Left ventricle myocardium inferior (tissue), 1 donor: ENCODE measurements at regions not wholly inside any gene's neighbourhood (a gene's known extent, or its start where the extent isn't known, plus 50 kb on each side); places are given as distances from the start of the nearest gene placed in this dataset.

ENCODE experiments used
- DNase-seq: peaks from one replicate; pipeline ENCODE4 v3.0.0-alpha.2; 2020
- H3K27ac ChIP-seq: fragments of 200-600 bp; replicated peaks from 2 replicates; pipeline ENCODE4 v1.8.0; 2021
- H3K27me3 ChIP-seq: fragments of 200-600 bp; 2 replicates; pipeline ENCODE4 v1.8.0; 2021; ENCODE audit warnings: low read depth
- H3K36me3 ChIP-seq: fragments of 200-600 bp; 2 replicates; pipeline ENCODE4 v1.8.0; 2021
- H3K4me1 ChIP-seq: fragments of 200-600 bp; 2 replicates; pipeline ENCODE4 v1.8.0; 2021
- H3K4me3 ChIP-seq: fragments of 200-600 bp; 2 replicates; pipeline ENCODE4 v1.8.0; 2021; ENCODE audit warnings: mild to moderate bottlenecking, moderate library complexity
- H3K9me3 ChIP-seq: fragments of 200-600 bp; replicated peaks from 2 replicates; pipeline ENCODE4 v1.8.0; 2021
- intact Hi-C: fragments of 100-400 bp; cut with micrococcal nuclease; formaldehyde crosslinking; loops from one replicate; pipeline ENCODE4 v1.11.0; 2022
- TF ChIP-seq, protein P1 (sequence below): fragments of 200-600 bp; IDR thresholded peaks from 2 replicates; pipeline ENCODE4 v1.8.0; 2021; ENCODE audit warnings: antibody characterized with exemption, mild to moderate bottlenecking, borderline replicate concordance
- donor health status: DM: no; HTN: yes; CAD: no; lungs with severe emphysema.

DNA sequence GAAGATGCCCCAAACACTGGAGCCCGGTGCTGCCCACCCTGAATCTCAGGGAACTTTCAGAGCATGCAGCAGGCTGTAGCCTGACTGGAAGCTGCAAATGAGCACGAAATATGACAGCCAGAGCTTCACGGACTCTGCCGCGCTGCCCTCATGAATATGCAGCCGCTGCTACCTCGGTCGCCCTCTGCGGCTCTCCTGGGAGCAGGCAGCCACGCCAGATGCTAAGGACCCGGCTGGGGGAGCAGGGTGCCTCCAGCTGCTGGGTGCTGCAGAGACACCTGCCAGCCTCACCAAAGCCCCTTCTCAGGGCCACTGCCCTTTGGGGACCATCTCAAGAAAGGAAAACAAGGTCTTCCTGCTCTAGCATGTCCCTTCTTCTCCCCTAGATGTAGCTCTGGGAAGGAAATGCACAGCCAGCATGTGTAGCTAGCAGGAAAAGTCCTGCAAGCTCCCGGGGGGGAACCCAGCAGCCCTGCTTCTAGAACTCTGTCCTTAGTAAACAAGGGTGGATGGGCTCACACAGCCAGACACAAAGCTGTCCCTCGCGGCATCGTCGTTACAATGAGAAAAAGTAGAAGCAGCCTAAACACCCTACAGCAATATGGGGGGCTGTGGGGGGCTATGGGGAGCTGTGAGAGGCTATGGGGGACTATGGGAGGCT is 56.8 kb upstream of the OLFM1 start:
- peaks cover 55% of the 10 kb centered on the region for H3K27me3 ChIP-seq
- no peak overlapping the region for H3K4me3 ChIP-seq
- peaks cover 4% of the 10 kb centered on the region for H3K9me3 ChIP-seq
- no peaks in the 10 kb centered on the region for H3K36me3 ChIP-seq
- H3K4me1 ChIP-seq: no peaks in the 10 kb centered on the region
- TF ChIP-seq, protein P1, sequence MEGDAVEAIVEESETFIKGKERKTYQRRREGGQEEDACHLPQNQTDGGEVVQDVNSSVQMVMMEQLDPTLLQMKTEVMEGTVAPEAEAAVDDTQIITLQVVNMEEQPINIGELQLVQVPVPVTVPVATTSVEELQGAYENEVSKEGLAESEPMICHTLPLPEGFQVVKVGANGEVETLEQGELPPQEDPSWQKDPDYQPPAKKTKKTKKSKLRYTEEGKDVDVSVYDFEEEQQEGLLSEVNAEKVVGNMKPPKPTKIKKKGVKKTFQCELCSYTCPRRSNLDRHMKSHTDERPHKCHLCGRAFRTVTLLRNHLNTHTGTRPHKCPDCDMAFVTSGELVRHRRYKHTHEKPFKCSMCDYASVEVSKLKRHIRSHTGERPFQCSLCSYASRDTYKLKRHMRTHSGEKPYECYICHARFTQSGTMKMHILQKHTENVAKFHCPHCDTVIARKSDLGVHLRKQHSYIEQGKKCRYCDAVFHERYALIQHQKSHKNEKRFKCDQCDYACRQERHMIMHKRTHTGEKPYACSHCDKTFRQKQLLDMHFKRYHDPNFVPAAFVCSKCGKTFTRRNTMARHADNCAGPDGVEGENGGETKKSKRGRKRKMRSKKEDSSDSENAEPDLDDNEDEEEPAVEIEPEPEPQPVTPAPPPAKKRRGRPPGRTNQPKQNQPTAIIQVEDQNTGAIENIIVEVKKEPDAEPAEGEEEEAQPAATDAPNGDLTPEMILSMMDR: no peak
- DNase-seq: no peak
- H3K27ac ChIP-seq: no peak overlapping the region
- intact Hi-C loops: no loop called here

DNA sequence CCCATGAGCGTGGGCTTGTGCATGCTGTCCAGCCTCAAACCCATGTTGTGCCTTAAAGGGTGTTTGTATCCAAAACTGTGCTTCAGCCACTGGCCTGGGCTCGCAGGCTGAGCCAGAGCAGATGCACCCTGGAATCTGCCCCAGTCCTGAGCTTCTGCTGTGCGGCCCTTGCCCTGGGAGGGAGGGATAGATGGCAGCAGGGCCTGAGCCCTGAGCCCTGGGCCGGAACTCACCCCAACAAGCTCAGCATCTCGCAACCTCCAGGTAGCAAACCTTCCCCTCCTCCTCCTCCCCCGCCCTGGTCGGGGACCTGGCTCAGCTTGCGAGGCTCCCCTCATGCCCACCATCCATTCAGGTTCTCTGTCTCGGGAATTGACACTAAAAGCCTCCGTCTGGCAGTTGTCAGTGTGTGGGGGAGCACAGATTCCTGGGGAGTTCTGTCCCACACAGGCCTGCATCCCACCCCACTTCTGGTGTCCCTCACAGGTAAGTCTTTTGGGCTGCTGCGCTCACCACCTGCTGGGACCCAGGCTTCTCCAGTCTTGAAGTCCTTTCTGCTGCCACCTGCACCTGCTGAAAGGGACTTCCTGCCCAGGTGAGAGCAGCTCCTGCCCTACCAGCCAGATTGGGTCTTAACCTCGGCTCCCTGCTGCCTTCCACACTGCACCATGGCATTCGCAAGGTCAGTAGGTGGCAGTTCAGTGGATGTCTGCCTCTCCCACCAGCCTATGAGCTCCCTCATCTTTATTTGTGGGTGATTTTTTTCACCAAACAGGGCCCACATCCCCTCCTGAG is 55.2 kb upstream of the OLFM1 start:
- H3K4me3 ChIP-seq: no peak overlapping the region
- intact Hi-C loops: no loop called here
- H3K27ac ChIP-seq: no peak overlapping the region
- H3K4me1 ChIP-seq: no peaks in the 10 kb centered on the region
- H3K9me3 ChIP-seq: no peaks in the 10 kb centered on the region
- peaks cover 65% of the 10 kb centered on the region for H3K27me3 ChIP-seq
- no peaks in the 10 kb centered on the region for H3K36me3 ChIP-seq
- DNase-seq: no peak
- TF ChIP-seq, protein P1: no peak

DNA sequence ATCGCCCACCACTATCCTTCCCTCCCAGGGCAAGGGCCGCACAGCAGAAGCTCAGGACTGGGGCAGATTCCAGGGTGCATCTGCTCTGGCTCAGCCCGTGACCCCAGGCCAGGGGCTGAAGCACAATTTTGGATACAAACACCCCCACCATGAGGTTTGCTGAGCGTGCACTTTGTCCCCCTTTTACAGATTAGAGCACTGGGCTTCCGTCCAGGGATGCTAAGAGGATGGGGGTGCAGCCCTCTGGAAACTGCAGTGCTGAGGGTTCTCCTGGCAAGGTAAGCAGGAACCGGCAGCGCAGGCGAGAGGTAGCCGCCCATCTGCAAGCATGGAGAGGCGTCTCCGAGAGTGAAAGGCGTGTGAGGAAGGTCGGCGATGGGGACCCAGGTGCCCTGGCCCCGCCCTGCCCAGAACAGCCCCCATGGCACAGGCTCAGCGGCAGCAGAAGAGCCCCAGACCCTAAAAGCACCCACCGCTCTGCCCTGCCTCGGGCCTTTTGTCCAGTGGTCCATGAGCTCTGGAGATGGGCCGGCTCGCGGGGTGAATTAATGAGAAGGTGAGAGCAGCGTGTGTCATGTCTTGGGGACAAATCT is 54.5 kb upstream of the OLFM1 start:
- no peak for DNase-seq
- Histone ChIP-seq H3K36me3 (no peaks in the 10 kb centered on the region), H3K27ac (no peak overlapping the region), H3K9me3 (no peaks in the 10 kb centered on the region), H3K27me3 (peaks cover 72% of the 10 kb centered on the region), H3K4me3 (no peak overlapping the region), H3K4me1 (no peaks in the 10 kb centered on the region)
- TF ChIP-seq, protein P1: no peak
- intact Hi-C loops: no loop called here

DNA sequence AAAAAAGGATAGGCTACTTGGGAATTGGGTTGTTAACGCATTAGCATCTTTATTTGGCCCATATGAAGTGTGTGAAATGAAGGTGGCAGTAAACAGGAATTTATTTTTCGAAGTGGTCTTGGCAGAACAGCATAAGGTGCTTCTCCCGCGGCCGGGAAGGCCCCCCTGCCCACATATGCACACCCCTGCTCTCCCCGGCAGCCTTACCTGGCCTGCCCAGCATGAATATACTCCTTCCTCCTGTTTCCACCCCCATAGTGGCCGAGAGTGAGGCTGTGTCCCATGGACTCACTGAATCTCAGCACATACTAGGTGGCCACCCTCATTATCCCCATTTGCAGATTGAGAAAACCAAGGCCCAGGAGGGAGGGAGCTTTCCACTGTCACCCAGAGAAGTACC is 54.0 kb upstream of the OLFM1 start:
- H3K27me3 ChIP-seq: peaks cover 78% of the 10 kb centered on the region

DNA sequence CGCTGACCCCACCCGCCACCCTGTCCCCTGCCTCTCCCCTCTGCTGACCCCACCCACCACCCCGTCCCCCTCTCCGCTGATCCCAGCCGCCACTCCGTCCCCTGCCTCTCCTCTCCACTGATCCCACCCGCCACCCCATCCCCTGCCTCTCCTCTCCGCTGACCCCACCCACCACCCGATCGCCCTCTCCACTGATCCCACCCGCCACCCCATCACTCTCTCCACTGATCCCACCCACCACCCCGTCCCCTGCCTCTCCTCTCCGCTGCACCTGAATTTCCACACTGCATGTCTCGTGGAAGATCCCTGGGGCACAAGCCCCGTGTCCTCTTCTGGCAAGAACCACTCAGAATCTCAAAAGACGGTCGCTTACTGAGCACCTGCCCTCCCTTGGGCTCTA is 53.4 kb upstream of the OLFM1 start:
- Histone ChIP-seq H3K27me3 (peaks cover 84% of the 10 kb centered on the region), H3K9me3 (no peaks in the 10 kb centered on the region), H3K36me3 (no peaks in the 10 kb centered on the region), H3K4me1 (no peaks in the 10 kb centered on the region), H3K27ac (no peak overlapping the region), H3K4me3 (no peak overlapping the region)
- TF ChIP-seq, protein P1: no peak
- intact Hi-C loops: no loop called here
- no peak for DNase-seq

More for the DNA sequence above, 54.0 kb upstream of the OLFM1 start:
- H3K36me3 ChIP-seq: no peaks in the 10 kb centered on the region
- TF ChIP-seq, protein P1: no peak
- no peak overlapping the region for H3K4me3 ChIP-seq
- H3K27ac ChIP-seq: no peak overlapping the region
- DNase-seq: no peak
- intact Hi-C loops: no loop called here
- no peaks in the 10 kb centered on the region for H3K4me1 ChIP-seq
- no peaks in the 10 kb centered on the region for H3K9me3 ChIP-seq
